Type B pancreatic cell (in vitro differentiated cells): ENCODE measurements at regions not wholly inside any gene's neighbourhood (a gene's known extent, or its start where the extent isn't known, plus 50 kb on each side); places are given as distances from the start of the nearest gene placed in this dataset.

Experiments used
- DNase-seq: peaks from one replicate; pipeline ENCODE4 v3.0.0; 2021; ENCODE audit warnings: mixed read lengths; ENCODE audit not compliant: unreplicated experiment; ENCODE audit errors: extremely low spot score
- H3K27ac Mint-ChIP-seq: 2 replicates; pipeline ENCODE4 v1.8.0; 2021; ENCODE audit warnings: mild to moderate bottlenecking, mixed read lengths
- H3K27me3 Mint-ChIP-seq: 2 replicates; pipeline ENCODE4 v1.8.0; 2021; ENCODE audit warnings: mixed read lengths
- H3K36me3 Mint-ChIP-seq: 2 replicates; pipeline ENCODE4 v1.8.0; 2021; ENCODE audit warnings: mixed read lengths
- H3K4me1 Mint-ChIP-seq: one replicate; pipeline ENCODE4 v1.8.0; 2021; ENCODE audit warnings: mixed read lengths; ENCODE audit not compliant: unreplicated experiment
- H3K4me3 Mint-ChIP-seq: 2 replicates; pipeline ENCODE4 v1.8.0; 2021; ENCODE audit warnings: mild to moderate bottlenecking, mixed read lengths
- H3K9me3 Mint-ChIP-seq: 2 replicates; pipeline ENCODE4 v1.8.0; 2021; ENCODE audit warnings: mixed read lengths
- CTCF ChIP-seq: fragments of 200-600 bp; sonication (generic); conservative IDR thresholded peaks from 2 replicates; pipeline ENCODE4 v1.5.0; 2021; ENCODE audit warnings: antibody characterized with exemption, mild to moderate bottlenecking

GRCh38 chr2:147363181-147363580 lies 481.6 kb upstream of the ACVR2A start:
- no peaks in the 10 kb centered on the region for H3K36me3 Mint-ChIP-seq
- no peak overlapping the region for H3K27ac Mint-ChIP-seq
- no peak overlapping the region for H3K4me3 Mint-ChIP-seq
- TF ChIP-seq CTCF, result no peak
- H3K27me3 Mint-ChIP-seq, result no peaks in the 10 kb centered on the region
- no peaks in the 10 kb centered on the region for H3K4me1 Mint-ChIP-seq
- DNase-seq, result no peak
- peaks cover 9% of the 10 kb centered on the region for H3K9me3 Mint-ChIP-seq

- no peak for DNase-seq
- Mint-ChIP-seq H3K4me3 (no peak overlapping the region), H3K36me3 (no peaks in the 10 kb centered on the region), H3K27ac (no peak overlapping the region), H3K4me1 (no peaks in the 10 kb centered on the region), H3K27me3 (no peaks in the 10 kb centered on the region), H3K9me3 (peaks cover 4% of the 10 kb centered on the region)
- no peak for TF ChIP-seq CTCF
Observed at GRCh38 chr2:147358375-147358774, 486.5 kb upstream of the ACVR2A start.

- Mint-ChIP-seq H3K4me3 (no peak overlapping the region), H3K9me3 (no peaks in the 10 kb centered on the region), H3K27ac (no peak overlapping the region), H3K27me3 (no peaks in the 10 kb centered on the region), H3K4me1 (no peaks in the 10 kb centered on the region), H3K36me3 (no peaks in the 10 kb centered on the region)
- no peak for TF ChIP-seq CTCF
- no peak for DNase-seq
Observed at GRCh38 chr2:147356157-147356556, 488.7 kb upstream of the ACVR2A start.

- Mint-ChIP-seq H3K36me3 (no peaks in the 10 kb centered on the region), H3K4me1 (no peaks in the 10 kb centered on the region), H3K9me3 (no peaks in the 10 kb centered on the region), H3K27me3 (no peaks in the 10 kb centered on the region), H3K27ac (no peak overlapping the region), H3K4me3 (no peak overlapping the region)
- DNase-seq, result no peak
- TF ChIP-seq CTCF, result no peak
Observed at GRCh38 chr2:147355706-147356105, 489.1 kb upstream of the ACVR2A start.

GRCh38 chr2:147353072-147353381 lies 491.8 kb upstream of the ACVR2A start:
- H3K4me1 Mint-ChIP-seq, result no peaks in the 10 kb centered on the region
- H3K36me3 Mint-ChIP-seq, result no peaks in the 10 kb centered on the region
- no peaks in the 10 kb centered on the region for H3K9me3 Mint-ChIP-seq
- H3K27me3 Mint-ChIP-seq, result no peaks in the 10 kb centered on the region
- no peak for TF ChIP-seq CTCF
- no peak for DNase-seq
- H3K4me3 Mint-ChIP-seq, result no peak overlapping the region
- H3K27ac Mint-ChIP-seq, result no peak overlapping the region
